GM18511 (cell line): ENCODE measurements at regions not wholly inside any gene's neighbourhood (a gene's known extent, or its start where the extent isn't known, plus 50 kb on each side); places are given as distances from the start of the nearest gene placed in this dataset.
A peak's percentile ranks its signal among the peaks of the same experiment; 100 is the strongest.
"Not testable (repeated sequence)": the region's sequence is repeated elsewhere in the genome, so short reads cannot be mapped to it uniquely, and the experiment has no call there.

ENCODE experiments used
- ATAC-seq: cut with Tn5 transposase; IDR thresholded peaks from one replicate; pipeline ENCODE4 v1.9.1; 2021; ENCODE audit warnings: mild to moderate bottlenecking, moderate library complexity; ENCODE audit not compliant: unreplicated experiment

DNA sequence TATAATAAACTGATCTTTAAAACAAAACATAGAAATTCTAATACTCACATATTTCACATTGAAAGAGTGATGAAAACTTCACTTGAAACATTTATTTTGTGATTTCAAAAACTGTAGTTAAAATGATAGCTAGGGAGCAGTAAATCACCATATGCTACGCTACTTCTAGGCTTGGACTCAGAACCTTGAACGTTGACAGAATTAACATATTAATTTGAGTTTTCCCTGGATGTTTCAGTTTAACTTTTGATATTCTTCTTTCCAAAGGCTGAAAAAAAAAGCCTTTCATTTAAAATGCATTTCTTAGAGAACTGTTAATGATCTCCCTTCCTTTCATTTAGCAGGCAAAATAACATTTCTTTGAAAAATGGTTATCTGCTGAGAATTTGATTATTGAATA is 307.8 kb upstream of the SGCD start:
- ATAC-seq, result no peak

DNA sequence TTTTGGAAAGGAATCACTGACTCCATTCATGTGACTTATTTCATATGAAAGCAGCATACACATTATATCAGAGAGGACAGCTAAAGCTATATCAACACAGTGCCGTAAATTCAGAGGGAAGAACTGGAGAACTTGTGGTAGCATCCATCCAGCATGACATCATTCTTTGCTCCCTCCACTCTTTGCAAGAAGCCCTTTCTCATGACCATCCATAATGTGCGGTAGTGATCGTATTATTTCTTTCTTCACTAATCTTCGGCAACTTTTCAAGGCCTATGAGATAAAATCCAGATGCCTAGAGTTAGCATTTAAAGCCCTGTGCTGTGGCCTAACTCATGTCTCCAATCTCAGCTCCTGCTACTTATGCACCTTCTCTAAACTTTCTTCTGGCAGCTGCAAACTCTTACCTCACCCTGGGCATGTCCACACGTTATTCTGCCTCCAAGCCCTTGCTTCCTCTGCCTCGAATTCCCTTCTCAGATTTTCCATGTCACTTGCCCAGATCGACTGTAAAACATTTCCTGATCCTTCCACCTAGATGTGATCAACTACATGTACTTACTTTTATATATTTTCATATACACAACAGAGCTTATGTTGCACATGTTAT is 307.3 kb upstream of the SGCD start:
- ATAC-seq, result no peak

DNA sequence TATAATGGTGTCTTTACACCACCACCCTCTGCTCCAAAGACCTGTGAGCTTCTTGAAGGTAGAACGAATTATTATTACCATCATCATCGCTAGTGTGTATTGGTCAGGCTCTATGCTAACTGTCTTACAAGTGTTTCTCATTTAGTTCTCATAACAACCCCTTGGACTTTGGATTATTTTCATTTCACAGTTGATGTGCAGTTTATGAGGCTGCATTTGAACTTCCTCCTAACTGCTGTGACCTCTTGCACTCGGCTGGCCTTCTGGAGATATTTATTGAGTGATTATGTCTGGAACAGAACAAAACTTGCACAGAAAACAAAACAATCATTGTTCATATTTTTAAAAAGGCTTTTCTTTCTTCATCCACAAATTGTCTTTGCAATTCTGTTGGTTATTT is 306.3 kb upstream of the SGCD start:
- ATAC-seq, result no peak

DNA sequence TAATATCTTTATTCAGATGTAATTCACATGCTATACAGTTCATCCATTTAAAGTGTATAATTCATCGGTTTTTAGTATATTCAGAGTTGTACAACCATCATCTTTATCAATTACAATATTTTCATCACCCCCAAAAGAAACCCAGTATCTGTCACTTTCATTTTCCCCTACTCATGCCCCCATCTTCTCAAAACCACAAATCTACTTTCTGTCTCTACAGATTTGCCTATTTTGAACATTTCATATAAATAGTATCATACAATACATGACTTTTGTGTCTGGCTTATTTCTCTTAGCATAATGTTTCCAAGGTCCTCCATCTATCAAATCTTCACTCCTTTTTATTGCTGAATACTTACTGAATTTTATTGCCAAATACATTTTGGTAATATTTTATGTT is 305.1 kb upstream of the SGCD start:
- peak; percentile 60 for ATAC-seq

DNA sequence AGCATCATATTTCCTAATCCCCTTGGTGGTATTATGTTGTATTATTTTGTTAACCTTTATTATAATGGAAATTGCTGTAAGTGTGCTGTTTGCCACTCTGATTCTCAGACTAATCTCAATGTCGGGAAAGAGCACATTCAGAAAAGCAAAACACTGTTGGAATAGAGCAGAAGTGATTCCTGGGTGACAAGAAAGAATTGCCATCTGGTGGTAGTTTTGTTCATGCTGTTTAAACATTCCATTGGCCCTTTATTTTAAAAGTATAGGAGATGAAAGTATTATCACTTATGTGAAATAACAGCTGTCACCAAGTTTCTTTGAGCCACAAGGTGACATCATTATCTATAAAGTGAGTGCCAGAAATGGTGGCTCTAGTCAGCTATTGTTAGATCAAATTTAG is 301.3 kb upstream of the SGCD start:
- ATAC-seq, result no peak

DNA sequence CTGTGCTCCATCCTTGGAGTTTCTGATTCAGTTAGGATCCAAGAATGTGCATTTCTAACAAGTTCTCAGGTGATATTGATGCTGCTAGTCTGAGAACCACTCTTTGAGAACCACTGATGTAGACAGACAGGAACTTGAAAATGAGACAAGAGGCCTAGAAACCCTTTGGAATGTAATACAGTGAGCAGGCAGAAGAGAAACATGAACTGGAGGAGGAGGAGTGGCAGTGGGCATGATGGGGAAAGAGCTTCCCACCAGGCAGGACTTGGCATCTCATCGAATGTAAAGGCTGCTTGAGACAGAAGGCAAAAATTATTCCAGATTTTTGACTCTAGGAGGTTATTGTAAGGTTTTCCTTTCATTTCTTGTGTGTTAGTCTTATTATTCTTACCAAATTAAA is 295.8 kb upstream of the SGCD start:
- no peak for ATAC-seq

DNA sequence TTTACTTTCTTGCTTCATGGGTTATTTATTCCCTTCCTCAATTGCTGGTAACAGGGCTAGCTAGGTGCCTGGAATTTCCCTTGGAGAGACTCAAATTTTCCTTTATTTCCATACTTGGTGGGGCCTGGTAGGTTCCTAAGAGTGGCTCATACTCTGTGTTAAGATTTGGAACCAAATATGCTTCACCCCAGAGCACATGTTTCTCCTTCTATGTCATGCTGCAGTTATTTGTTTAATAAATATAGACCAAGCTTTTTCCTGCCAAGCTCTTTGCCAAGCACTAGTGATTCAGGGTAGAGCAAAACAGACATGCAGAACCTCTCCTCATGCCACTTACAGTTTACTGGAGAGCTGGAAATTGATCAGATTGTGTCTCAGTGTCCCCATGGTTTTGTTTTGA is 290.3 kb upstream of the SGCD start:
- ATAC-seq, result no peak

DNA sequence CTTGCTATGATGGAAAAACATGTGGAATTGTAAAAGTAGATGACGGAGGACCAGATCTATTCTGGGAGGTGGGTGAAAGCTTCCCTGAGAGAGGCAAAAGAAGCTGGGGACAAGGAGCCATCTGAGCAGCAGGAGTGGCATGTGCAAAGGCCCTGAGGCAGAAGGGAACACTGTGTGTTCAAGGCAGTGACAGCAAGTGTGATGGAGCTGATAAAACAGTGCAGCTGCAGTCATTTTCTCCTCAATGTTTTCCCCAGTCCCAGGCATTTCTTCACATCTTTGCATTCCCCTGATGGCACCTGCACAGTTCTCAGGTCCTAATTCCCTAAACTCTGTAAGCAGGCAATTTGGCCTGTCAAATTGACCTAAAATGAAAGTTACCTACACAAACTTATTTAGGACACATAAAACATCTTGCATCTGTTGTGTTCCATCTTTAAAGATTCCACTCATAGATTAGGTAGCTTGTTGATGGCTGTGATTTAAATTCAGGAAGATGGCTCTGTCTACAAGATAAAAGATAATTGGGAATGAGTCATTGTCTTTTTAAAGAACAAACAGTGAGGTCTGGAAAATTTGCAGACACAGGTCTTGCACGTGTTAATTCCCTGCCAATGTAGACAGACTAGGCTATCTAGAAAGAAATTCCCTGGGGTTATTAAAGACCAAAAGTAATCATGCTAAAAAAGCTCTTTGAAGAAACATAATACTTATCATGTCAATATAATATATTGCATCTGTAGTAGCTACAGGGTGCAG is 289.6 kb upstream of the SGCD start:
- no peak for ATAC-seq

DNA sequence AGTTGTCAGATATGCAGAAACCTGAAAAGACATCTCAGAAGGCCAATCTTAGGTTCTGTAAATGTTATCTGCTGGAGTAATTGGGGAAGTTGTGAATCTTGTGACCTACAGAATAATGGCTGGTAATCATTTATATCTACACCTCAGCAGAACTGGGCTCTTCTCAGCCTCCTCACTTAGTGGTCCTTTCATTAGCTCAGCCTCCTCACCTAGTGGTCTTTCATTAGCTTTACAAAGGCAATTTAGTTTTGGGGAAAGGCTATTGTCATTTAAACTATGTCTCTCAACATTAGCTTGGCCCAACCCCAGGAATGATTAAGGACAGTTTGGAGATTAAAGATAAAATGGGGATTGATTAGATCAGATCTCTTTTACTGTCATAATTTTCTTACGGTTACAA is 284.2 kb upstream of the SGCD start:
- no peak for ATAC-seq

DNA sequence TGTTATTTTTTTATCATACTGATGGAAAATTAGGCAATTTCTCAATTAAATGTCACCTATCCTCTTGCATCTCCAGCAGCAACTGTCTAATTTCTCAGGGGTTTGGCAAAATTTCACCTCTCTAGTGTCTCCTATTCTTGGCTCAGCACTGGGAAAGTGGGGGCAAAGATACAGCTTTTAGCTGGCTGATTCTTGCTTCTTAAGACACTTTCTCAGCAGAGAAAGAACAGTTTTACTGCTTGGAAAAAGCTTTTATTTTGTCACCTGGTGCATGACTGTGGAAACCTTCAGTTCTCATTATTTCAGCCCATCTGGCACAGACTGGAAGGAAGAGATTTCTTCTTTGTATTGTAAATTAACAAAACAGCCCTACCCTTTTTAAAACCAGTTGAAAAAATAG is 283.6 kb upstream of the SGCD start:
- ATAC-seq, result no peak

DNA sequence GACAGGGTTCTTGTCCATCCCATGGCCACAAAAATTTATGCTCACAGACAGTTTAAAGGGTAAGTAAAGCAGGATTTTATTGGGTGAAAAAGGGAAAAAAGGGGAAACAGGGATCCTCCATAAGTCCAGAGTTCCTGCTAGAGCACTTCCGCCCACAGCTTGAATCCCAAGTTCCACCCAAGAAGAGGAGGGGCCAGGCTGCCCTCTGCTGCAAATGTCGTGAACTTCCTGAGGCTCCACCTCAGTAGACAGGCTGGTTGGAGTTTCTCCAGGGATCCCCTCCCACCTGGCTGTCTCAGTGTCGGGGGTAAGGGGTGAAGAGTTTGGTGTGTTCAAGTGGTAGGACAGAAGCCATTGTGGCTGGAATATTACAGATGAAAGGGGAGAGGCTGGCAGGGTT is 275.0 kb upstream of the SGCD start:
- no peak for ATAC-seq

DNA sequence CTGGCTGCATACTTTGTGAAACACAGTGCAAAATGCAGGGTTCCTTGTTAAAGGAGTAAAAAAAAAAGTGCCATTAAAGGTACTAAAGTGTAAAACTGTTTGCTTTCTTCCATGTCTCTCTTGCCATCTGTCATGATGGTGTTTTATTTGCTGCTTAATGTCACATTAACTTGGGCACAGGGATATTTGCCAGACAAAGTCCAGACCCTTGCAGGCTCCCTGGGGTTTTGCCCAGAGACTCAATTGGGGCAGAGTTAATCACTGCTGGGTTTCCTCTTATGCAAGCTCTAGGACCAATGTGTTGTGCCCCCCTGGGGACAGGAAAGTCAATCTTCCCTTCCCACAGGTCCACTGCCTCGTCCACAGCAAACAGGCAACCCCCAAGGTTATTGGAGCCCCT is 274.3 kb upstream of the SGCD start:
- ATAC-seq, result no peak

DNA sequence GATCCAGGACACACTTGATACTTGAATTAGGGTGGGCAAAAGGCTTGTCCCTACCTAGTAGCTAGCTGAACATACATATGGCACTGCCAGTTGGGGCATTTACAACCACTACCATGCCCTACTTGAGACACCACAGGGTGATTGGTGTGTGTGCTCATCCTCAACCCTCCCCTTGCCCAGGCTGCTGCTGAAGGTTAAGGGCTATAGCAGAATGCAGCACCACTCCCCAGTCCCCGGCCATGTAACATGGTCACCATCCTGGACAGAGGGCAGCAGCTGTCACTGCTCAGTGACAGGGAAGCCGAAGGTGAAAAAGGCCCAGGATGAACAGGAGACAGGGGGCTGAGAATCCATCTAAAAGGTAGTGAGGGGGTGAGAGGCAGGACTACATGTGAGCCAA is 273.9 kb upstream of the SGCD start:
- no peak for ATAC-seq

DNA sequence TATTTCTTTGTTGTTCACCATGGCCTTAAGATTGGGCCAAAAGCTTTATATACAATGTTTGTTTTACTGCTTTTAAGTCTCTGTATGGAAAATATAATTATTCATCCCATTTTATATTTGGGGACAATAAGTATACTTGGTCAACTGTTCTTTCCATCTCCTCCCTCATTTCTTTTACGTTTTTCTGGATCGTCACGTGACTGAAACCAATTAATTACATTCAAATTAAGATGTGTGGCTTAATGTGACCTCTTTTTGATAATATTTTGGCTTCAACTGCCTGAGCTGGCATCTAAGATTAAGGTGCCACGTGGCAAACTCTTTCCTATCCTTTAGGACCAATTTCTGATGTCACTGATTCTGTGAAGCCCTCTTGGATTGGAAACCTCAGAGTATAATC is 250.1 kb upstream of the SGCD start:
- ATAC-seq, result no peak

DNA sequence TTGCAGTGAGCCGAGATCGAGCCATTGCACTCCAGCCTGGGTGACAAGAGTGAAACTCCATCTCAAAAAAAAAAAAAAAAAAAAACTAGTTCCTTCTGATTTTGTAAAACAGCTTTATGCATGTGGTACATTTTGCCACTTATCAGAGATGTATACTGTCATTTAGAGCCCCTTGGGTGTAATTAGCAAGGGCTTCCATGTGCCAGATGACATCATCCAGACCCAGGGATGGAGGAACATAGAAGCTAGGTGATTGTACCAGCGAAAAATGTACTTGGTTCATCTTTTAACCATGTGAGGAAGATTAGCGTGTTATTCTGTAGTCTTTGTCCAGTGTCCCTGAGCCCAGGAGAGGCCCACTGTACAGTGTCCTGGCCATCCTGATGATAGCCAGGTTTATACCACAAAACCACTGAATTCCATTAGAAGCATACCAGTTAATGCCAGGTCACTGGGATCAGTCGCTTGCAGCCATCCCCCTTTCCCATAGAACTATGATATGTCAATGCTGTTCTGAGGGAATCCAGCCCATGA is 239.3 kb upstream of the SGCD start:
- ATAC-seq, result no peak

DNA sequence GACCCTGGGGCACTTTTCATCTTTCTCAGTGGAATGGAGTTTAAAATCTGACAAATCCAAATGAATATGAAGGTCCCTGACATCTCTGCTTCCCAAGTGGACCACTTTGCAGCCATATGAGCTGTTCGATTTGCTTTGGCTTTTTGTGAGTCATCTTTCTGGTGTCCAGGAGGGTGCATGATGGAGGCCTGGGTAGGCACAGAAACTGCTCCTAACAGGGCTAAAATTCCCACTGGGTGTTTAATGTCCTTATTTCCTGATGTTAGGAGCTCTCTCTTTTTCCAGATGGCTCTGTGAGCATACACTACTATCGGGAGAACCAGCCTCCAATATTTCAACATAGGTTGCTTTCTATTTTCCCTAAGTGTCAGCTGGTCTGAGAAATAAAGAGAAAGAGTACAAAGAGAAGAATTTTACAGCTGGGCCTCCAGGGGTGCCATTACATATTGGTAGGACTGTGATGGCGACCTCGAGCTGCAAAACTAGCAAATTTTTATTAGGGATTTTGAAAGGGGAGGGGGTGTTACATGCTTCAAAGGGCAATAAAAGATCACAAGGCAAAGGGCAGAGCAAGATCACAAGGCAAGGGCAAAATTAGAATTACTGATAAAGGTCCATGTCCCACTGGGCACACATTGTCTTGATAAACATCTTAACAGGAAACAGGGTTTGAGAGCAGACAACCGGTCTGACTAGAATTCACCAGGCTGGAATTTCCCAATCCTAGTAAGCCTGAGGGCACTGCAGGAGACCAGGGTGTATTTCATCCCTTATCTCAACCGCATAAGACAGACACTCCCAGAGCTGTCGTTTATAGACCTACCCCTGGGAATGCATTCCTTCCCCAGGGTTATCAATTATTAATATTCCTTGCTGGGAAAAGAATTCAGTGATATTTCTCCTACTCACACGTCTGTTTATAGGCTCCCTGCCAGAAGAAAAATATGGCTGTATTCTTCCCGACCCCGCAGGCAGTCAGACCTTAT is 236.7 kb upstream of the SGCD start:
- not testable (repeated sequence) for ATAC-seq

DNA sequence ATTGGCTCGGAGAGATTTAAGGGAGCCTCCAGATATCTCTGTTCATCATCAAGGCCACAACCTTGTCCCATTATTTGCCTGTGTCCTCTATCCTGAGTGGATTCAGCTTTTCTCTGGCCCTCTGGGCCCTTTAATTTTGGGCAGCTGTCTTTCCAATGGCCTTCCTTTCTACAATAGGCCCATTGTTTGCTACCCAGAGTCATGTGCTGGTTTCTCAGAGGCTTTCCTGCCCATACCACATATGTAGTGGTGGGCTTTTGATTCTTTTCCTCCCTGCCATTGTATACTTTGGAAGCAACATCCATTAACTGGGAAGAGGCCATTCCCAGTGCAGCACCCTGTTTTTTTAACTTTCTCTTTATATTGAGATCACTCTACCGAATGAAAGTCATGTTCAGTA is 233.9 kb upstream of the SGCD start:
- no peak for ATAC-seq

DNA sequence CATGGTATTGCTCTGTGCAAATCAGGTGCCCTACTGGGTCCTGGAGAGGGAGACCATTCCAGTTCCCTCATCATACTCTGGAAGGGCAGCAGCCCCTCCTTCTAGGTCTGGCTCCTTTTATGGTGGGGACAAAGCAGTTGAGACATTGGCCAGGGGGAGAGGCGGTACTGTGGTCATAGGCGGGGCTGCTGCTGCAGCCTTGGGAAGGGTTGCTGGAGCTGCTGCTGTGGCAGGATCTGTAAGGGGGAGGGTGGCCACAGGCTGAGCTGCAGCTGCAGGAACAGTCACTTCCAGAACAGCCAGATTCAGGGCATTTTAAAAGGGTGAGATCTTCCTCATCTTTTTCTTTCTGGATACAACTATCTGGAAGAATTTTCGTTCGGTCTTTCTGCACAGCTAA is 233.0 kb upstream of the SGCD start:
- ATAC-seq, result no peak

DNA sequence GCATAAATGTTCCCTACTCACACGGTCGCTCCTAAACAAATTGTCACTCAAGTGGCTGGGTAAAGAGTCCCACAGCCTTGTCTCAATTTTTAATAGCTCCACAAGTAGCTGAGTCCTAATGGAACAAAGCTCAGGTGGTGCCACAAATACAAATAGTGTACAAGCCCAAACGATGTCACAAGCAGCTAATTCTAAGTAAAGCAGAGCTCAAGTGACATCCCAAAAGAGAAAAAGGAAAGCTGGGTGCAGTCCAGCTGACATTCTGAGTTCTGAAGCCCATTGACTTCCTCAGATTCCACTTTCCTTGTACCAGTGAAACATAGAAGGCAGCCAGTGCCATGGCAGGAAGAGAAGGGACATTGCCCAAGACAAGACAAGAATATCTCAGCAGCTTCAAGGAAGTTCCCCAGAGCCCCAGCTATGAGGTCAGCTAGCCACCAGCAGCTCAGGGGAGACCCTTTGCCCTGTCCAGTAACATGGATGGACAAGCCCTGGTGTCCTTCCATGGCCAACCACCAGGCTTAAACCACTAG is 231.2 kb upstream of the SGCD start:
- ATAC-seq, result no peak

DNA sequence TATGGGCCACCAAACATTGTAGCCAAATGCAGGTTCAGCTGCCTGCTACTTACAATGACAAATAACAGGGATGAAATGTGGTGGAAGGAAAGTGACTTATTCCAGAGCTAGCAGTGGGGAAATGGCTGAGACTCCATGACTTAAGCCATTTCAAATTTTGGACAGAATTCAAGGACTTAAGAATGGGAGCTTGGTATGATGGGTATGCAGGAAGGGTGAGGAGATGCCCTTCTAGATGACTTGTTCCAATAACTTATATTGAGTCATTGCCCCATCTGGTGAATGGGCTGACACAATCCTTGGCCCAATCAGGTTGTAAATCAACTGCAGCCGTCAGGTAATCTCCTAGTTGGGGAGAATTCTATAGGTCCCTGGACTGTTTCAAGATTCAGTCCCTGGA is 230.7 kb upstream of the SGCD start:
- ATAC-seq, result no peak

DNA sequence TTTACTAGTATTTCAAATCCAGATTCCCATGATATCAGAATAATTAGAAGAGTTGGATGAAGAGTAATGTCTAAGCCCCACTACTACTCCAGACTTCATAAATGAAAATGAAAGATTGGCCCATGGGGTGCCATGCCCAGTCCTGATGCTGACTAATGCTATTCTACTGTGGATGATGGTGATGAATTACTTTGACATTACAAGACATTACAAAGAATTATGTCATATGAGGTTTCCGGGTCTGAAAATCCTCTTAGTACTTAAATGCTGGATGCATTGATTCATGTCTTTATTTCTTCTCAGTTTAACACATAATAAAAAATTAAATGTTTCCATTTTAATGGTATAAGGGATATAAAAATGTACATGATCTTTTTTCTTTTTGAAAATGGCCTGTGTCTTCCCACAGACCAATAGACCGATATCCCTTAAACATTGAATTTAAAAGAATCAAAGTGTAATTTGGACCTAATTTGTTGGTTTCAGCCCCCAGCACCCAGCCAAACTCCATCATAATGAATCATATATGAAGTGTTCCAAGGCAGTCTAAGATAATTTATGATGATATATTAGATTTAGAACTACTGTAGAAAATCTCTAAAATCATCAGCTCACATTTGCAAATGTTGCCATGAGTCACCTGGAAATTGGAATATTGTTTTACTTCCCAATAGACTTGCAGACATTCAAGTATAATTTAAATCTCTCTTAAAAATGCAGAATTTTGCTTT is 223.6 kb upstream of the SGCD start:
- no peak for ATAC-seq
